ENCODE measurements at regions not wholly inside any gene's neighbourhood (a gene's known extent, or its start where the extent isn't known, plus 50 kb on each side); places are given as distances from the start of the nearest gene placed in this dataset.

- no TSS peak for BruUV-seq (replicated peaks)
- H3K27ac ChIP-seq (ENCODE audit: insufficient read depth, low read depth, low read length) = no peak overlapping the region
- dilution Hi-C loops (cut with MboI; ENCODE audit: extremely low pct_ligation_motif_present, low sequenced_read_pairs) = no loop called here
- intact Hi-C loops (cut with micrococcal nuclease) = no loop called here
- H3K9me1 ChIP-seq (replicated peaks; ENCODE audit: control insufficient read depth, extremely low read depth, insufficient read depth, low read length) = no peaks in the 10 kb centered on the region
- no peak overlapping the region for H2AFZ ChIP-seq (ENCODE audit: low read depth, low read length)
- H3K4me2 ChIP-seq (ENCODE audit: insufficient read depth, low read length) = no peak overlapping the region
- H3K27me3 ChIP-seq (ENCODE audit: control insufficient read depth in 2 of 2, insufficient read depth in 2 of 2, low read length in 2 of 2) = no peaks in the 10 kb centered on the region
- no peak for DNase-seq (ENCODE audit: low read depth, low spot score)
- ChIA-PET CTCF (no interaction called here), POLR2A (no interaction called here)
- no peak for FAIRE-seq
- no peak overlapping the region for H3K9ac ChIP-seq (replicated peaks; ENCODE audit: extremely low read depth, insufficient read depth, low read length)
- H3K4me3 ChIP-seq (replicated peaks in 1 of 3; ENCODE audit: insufficient read depth in 1 of 3, low read depth in 1 of 3, low read length in 3 of 3) = no peak overlapping the region
- H3K36me3 ChIP-seq (ENCODE audit: control insufficient read depth in 2 of 2, extremely low read depth in 1 of 2, insufficient read depth in 2 of 2, low read length in 2 of 2) = no peaks in the 10 kb centered on the region
- no peaks in the 10 kb centered on the region for H3K9me3 ChIP-seq (replicated peaks; ENCODE audit: control insufficient read depth, insufficient read depth, low read length)
- no peaks in the 10 kb centered on the region for H3K4me1 ChIP-seq (ENCODE audit: control insufficient read depth, extremely low read depth, insufficient read depth, low read length)
- no peaks in the 10 kb centered on the region for H4K20me1 ChIP-seq (replicated peaks; ENCODE audit: control insufficient read depth, extremely low read depth, insufficient read depth, low read length)
- no peaks in the 10 kb centered on the region for H3K79me2 ChIP-seq (ENCODE audit: control insufficient read depth, insufficient read depth, low read length)
- TF ChIP-seq, protein P1, sequence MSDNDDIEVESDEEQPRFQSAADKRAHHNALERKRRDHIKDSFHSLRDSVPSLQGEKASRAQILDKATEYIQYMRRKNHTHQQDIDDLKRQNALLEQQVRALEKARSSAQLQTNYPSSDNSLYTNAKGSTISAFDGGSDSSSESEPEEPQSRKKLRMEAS (IDR thresholded peaks at IDR 0.05; ENCODE audit: insufficient read depth, insufficient read length) = no peak
- TF ChIP-seq EZH2 (IDR thresholded peaks at IDR 0.05; ENCODE audit: borderline replicate concordance, low read depth, low read length, severe bottlenecking) = no peak
- TF ChIP-seq FOS (IDR thresholded peaks at IDR 0.05; ENCODE audit: borderline replicate concordance, insufficient read depth, low read length) = no peak
- TF ChIP-seq GATA2 (IDR thresholded peaks at IDR 0.05; ENCODE audit: insufficient read depth, insufficient read length, low read depth, low read length) = no peak
- no peak for TF ChIP-seq POLR2A (IDR thresholded peaks at IDR 0.05; ENCODE audit: low read depth, low read length)
- TF ChIP-seq MYC (IDR thresholded peaks at IDR 0.05; ENCODE audit: low read depth, low read length) = no peak
- TF ChIP-seq JUN (IDR thresholded peaks at IDR 0.05; ENCODE audit: borderline replicate concordance, insufficient read depth, insufficient read length, low read depth) = no peak
- TF ChIP-seq POLR2AphosphoS5 (IDR thresholded peaks at IDR 0.05; ENCODE audit: insufficient read depth, low read depth, low read length) = no peak
- TF ChIP-seq, protein P2, sequence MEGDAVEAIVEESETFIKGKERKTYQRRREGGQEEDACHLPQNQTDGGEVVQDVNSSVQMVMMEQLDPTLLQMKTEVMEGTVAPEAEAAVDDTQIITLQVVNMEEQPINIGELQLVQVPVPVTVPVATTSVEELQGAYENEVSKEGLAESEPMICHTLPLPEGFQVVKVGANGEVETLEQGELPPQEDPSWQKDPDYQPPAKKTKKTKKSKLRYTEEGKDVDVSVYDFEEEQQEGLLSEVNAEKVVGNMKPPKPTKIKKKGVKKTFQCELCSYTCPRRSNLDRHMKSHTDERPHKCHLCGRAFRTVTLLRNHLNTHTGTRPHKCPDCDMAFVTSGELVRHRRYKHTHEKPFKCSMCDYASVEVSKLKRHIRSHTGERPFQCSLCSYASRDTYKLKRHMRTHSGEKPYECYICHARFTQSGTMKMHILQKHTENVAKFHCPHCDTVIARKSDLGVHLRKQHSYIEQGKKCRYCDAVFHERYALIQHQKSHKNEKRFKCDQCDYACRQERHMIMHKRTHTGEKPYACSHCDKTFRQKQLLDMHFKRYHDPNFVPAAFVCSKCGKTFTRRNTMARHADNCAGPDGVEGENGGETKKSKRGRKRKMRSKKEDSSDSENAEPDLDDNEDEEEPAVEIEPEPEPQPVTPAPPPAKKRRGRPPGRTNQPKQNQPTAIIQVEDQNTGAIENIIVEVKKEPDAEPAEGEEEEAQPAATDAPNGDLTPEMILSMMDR (IDR thresholded peaks at IDR 0.05; ENCODE audit: extremely low read depth in 1 of 2, insufficient read depth in 1 of 2, low read depth in 1 of 2, low read length in 2 of 2) = no peak
Observed at GRCh38 chr18:41155025-41155424, 800.0 kb upstream of the PIK3C3 start.

All from endothelial cell of umbilical vein (primary cell).